Endothelial cell of umbilical vein (primary cell): ENCODE measurements at regions not wholly inside any gene's neighbourhood (a gene's known extent, or its start where the extent isn't known, plus 50 kb on each side); places are given as distances from the start of the nearest gene placed in this dataset.

Source experiments
- BruUV-seq: library from RNA; stranded (reverse); fragments of 400-500 nt; replicated peaks from 2 replicates; lab custom pipeline; 2021; lab: Mats Ljungman, UMichigan
- CTCF ChIA-PET: fragments of 300-600, 350-600 bp; sonication (Branson Sonifier 250); formaldehyde crosslinking; loops from one replicate; lab custom pipeline; 2021; ENCODE audit warnings: antibody characterized with exemption, inconsistent platforms; lab: Charles Lee
- POLR2A ChIA-PET: fragments of 300-600, 350-600 bp; sonication (Branson Sonifier 250); formaldehyde crosslinking; loops from one replicate; lab custom pipeline; 2021; ENCODE audit warnings: antibody characterized with exemption, inconsistent platforms; lab: Charles Lee
- DNase-seq: peaks from one replicate; pipeline ENCODE4 v3.0.0-alpha.2; 2011; ENCODE audit warnings: low read depth, low spot score
- FAIRE-seq: peaks from 2 replicates; lab custom pipeline; 2011; peaks lifted over from hg19 to GRCh38; lab: Jason Lieb, UNC
- H2AFZ ChIP-seq: 2 replicates; pipeline ENCODE4 v1.6.0; 2012; ENCODE audit warnings: low read depth, low read length, control low read depth, inconsistent platforms
- H3K27ac ChIP-seq: 2 replicates; pipeline ENCODE4 v1.5.1; 2011; ENCODE audit warnings: low read depth, mild to moderate bottlenecking, control low read depth, low read length, moderate library complexity; ENCODE audit not compliant: insufficient read depth
- H3K27me3 ChIP-seq, 2 experiments: 2 replicates each; pipeline versions ENCODE4 v1.6.0 to v1.6.1; 2011; ENCODE audit warnings: low read length in 2 of 2, mixed read lengths in 1 of 2; ENCODE audit not compliant: control insufficient read depth in 2 of 2, insufficient read depth in 2 of 2
- H3K36me3 ChIP-seq, 2 experiments: 2 replicates in 1 of 2; 3 replicates in 1 of 2; pipeline ENCODE4 v1.5.1; 2011; ENCODE audit warnings: low read length in 2 of 2, mild to moderate bottlenecking in 1 of 2, moderate library complexity in 1 of 2; ENCODE audit not compliant: control insufficient read depth in 2 of 2, insufficient read depth in 2 of 2; ENCODE audit errors: extremely low read depth in 1 of 2
- H3K4me1 ChIP-seq: 3 replicates; pipeline ENCODE4 v1.5.1; 2011; ENCODE audit warnings: mild to moderate bottlenecking, low read length; ENCODE audit not compliant: control insufficient read depth, insufficient read depth; ENCODE audit errors: extremely low read depth
- H3K4me2 ChIP-seq: 2 replicates; pipeline ENCODE4 v1.6.1; 2011; ENCODE audit warnings: low read length, control low read depth, mixed read lengths; ENCODE audit not compliant: insufficient read depth
- H3K4me3 ChIP-seq, 3 experiments: fragments of 200-600 bp in 1 of 3; sonication (generic), shearing (Covaris generic) in 1 of 3; replicated peaks in 1 of 3; 2 replicates each; pipeline ENCODE4 v1.5.1; 2011 to 2016; ENCODE audit warnings: control low read depth in 3 of 3, low read length in 3 of 3, mild to moderate bottlenecking in 2 of 3, inconsistent platforms in 1 of 3, low read depth in 1 of 3, moderate library complexity in 1 of 3; ENCODE audit not compliant: insufficient read depth in 1 of 3
- H3K79me2 ChIP-seq: 2 replicates; pipeline ENCODE4 v1.6.0; 2012; ENCODE audit warnings: low read length, inconsistent platforms; ENCODE audit not compliant: control insufficient read depth, insufficient read depth
- H3K9ac ChIP-seq: replicated peaks from 2 replicates; pipeline ENCODE3; 2011; ENCODE audit warnings: low read length, control low read depth; ENCODE audit not compliant: insufficient read depth; ENCODE audit errors: extremely low read depth
- H3K9me1 ChIP-seq: replicated peaks from 3 replicates; pipeline ENCODE4 v1.6.0; 2011; ENCODE audit warnings: mild to moderate bottlenecking, low read length; ENCODE audit not compliant: control insufficient read depth, insufficient read depth; ENCODE audit errors: extremely low read depth
- H3K9me3 ChIP-seq: replicated peaks from 2 replicates; pipeline ENCODE4 v1.5.1; 2012; ENCODE audit warnings: low read length, inconsistent platforms; ENCODE audit not compliant: control insufficient read depth, insufficient read depth
- H4K20me1 ChIP-seq: replicated peaks from 2 replicates; pipeline ENCODE3; 2011; ENCODE audit warnings: mild to moderate bottlenecking, low read length; ENCODE audit not compliant: control insufficient read depth, insufficient read depth; ENCODE audit errors: extremely low read depth
- CTCF ChIP-seq, 2 donors: IDR thresholded peaks; 1 replicate in 1 of 2; 2 replicates in 1 of 2; pipeline ENCODE4 v1.5.1; 2011; ENCODE audit warnings: low read length in 2 of 2, mild to moderate bottlenecking in 2 of 2, moderate library complexity in 2 of 2, control low read depth in 1 of 2, inconsistent platforms in 1 of 2, low read depth in 1 of 2; ENCODE audit not compliant: insufficient read depth in 1 of 2; ENCODE audit errors: extremely low read depth in 1 of 2
- EZH2 ChIP-seq: IDR thresholded peaks from 2 replicates; pipeline ENCODE4 v1.6.1; 2012; ENCODE audit warnings: borderline replicate concordance, low read depth, mild to moderate bottlenecking, moderate library complexity, low read length, inconsistent platforms; ENCODE audit not compliant: severe bottlenecking
- FOS ChIP-seq: IDR thresholded peaks from 2 replicates; pipeline ENCODE4 v1.6.1; 2011; ENCODE audit warnings: mild to moderate bottlenecking, low read length, moderate library complexity, borderline replicate concordance; ENCODE audit not compliant: insufficient read depth
- GATA2 ChIP-seq: IDR thresholded peaks from 2 replicates; pipeline ENCODE4 v1.7.0; 2011; ENCODE audit warnings: low read depth, mild to moderate bottlenecking, moderate library complexity, mixed read lengths, low read length; ENCODE audit not compliant: insufficient read length, insufficient read depth
- JUN ChIP-seq: IDR thresholded peaks from 2 replicates; pipeline ENCODE4 v1.6.1; 2011; ENCODE audit warnings: borderline replicate concordance, low read depth; ENCODE audit not compliant: insufficient read length, insufficient read depth
- MAX ChIP-seq: IDR thresholded peaks from 2 replicates; pipeline ENCODE4 v1.6.1; 2011; ENCODE audit not compliant: insufficient read depth, insufficient read length
- POLR2A ChIP-seq: IDR thresholded peaks from 2 replicates; pipeline ENCODE4 v1.6.1; 2012; ENCODE audit warnings: low read depth, mild to moderate bottlenecking, control low read depth, low read length
- POLR2AphosphoS5 ChIP-seq: IDR thresholded peaks from 2 replicates; pipeline ENCODE4 v1.6.1; 2012; ENCODE audit warnings: low read depth, mild to moderate bottlenecking, control low read depth, low read length, moderate library complexity; ENCODE audit not compliant: insufficient read depth
- dilution Hi-C: fragments of 300-500 bp; cut with MboI; formaldehyde crosslinking; loops from one replicate; pipeline ENCODE4 v1.15.0; 2019; ENCODE audit warnings: low sequenced_read_pairs; ENCODE audit not compliant: extremely low pct_ligation_motif_present
- intact Hi-C: fragments of 100-400 bp; cut with micrococcal nuclease; formaldehyde crosslinking; loops from one replicate; pipeline ENCODE4 v1.10.0; 2022

GRCh38 chr13:78875792-78876580 is 217.0 kb upstream of the OBI1 start:
- Histone ChIP-seq H3K4me1 (no peaks in the 10 kb centered on the region), H3K9me1 (no peaks in the 10 kb centered on the region), H4K20me1 (no peaks in the 10 kb centered on the region), H3K4me3 (no peak overlapping the region), H3K4me2 (no peak overlapping the region), H3K9me3 (no peaks in the 10 kb centered on the region), H3K9ac (no peak overlapping the region), H2AFZ (no peak overlapping the region), H3K79me2 (no peaks in the 10 kb centered on the region), H3K27me3 (no peaks in the 10 kb centered on the region), H3K36me3 (no peaks in the 10 kb centered on the region), H3K27ac (no peak overlapping the region)
- dilution Hi-C loops (no loop called here), intact Hi-C loops (no loop called here)
- no TSS peak for BruUV-seq
- POLR2A ChIA-PET, result no interaction called here
- TF ChIP-seq CTCF (IDR thresholded peaks at IDR 0.05; ENCODE audit: extremely low read depth in 1 of 2, insufficient read depth in 1 of 2, low read depth in 1 of 2, low read length in 2 of 2) (no peak), POLR2A (no peak), GATA2 (no peak), FOS (no peak), EZH2 (no peak), MAX (no peak), POLR2AphosphoS5 (no peak), JUN (no peak)
- FAIRE-seq (no peak), DNase-seq (no peak)
- CTCF ChIA-PET, result no interaction called here
